Upper lobe of left lung (tissue), 4 donors: ENCODE measurements at regions not wholly inside any gene's neighbourhood (a gene's known extent, or its start where the extent isn't known, plus 50 kb on each side); places are given as distances from the start of the nearest gene placed in this dataset.

ENCODE experiments used
- POLR2A ChIP-seq, 4 donors: fragments of 450-650 bp; IDR thresholded peaks; one replicate each; pipeline ENCODE4 v1.5.1; 2016 to 2017; ENCODE audit warnings: antibody characterized with exemption in 4 of 4, mild to moderate bottlenecking in 2 of 4
- TF ChIP-seq, protein P1 (sequence below), 6 experiments: fragments of 450-650 bp in 4 of 6; fragments of 200-600 bp in 2 of 6; sonication (generic) in 2 of 6; IDR thresholded peaks; one replicate each; pipeline ENCODE4 v1.5.1; 2016 to 2019; ENCODE audit warnings: antibody characterized with exemption in 6 of 6

DNA sequence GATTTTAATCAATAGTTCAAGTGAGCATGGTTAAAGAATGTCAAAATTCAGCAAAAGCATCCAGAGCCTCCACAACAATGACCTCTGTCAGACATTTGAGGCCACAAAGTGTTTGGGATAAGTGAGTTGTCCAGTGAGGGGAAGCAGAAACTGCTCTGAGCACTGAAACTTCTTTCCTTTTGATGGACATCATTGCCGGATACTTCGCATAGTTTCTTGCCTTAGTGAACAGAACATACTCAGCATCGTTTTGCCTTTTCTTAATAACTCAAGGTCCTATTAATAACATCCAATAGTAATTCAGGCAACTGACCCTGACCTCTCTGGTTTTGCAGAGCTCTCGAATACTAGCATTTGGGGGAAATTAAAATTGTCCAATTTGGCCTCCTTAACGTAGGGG lies 78.6 kb downstream of the EDN3 start:
- TF ChIP-seq, protein P1, sequence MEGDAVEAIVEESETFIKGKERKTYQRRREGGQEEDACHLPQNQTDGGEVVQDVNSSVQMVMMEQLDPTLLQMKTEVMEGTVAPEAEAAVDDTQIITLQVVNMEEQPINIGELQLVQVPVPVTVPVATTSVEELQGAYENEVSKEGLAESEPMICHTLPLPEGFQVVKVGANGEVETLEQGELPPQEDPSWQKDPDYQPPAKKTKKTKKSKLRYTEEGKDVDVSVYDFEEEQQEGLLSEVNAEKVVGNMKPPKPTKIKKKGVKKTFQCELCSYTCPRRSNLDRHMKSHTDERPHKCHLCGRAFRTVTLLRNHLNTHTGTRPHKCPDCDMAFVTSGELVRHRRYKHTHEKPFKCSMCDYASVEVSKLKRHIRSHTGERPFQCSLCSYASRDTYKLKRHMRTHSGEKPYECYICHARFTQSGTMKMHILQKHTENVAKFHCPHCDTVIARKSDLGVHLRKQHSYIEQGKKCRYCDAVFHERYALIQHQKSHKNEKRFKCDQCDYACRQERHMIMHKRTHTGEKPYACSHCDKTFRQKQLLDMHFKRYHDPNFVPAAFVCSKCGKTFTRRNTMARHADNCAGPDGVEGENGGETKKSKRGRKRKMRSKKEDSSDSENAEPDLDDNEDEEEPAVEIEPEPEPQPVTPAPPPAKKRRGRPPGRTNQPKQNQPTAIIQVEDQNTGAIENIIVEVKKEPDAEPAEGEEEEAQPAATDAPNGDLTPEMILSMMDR (IDR thresholded peaks at IDR 0.05), result no peak
- no peak for TF ChIP-seq POLR2A (IDR thresholded peaks at IDR 0.05)
